ENCODE measurements at regions not wholly inside any gene's neighbourhood (a gene's known extent, or its start where the extent isn't known, plus 50 kb on each side); places are given as distances from the start of the nearest gene placed in this dataset.

- Histone ChIP-seq H3K4me3 (replicated peaks in 1 of 3; ENCODE audit: insufficient read depth in 1 of 3, low read depth in 1 of 3, low read length in 3 of 3) (no peak overlapping the region), H3K4me1 (ENCODE audit: control insufficient read depth, extremely low read depth, insufficient read depth, low read length) (no peaks in the 10 kb centered on the region), H3K36me3 (ENCODE audit: control insufficient read depth in 2 of 2, extremely low read depth in 1 of 2, insufficient read depth in 2 of 2, low read length in 2 of 2) (no peaks in the 10 kb centered on the region), H4K20me1 (replicated peaks; ENCODE audit: control insufficient read depth, extremely low read depth, insufficient read depth, low read length) (no peaks in the 10 kb centered on the region), H3K79me2 (ENCODE audit: control insufficient read depth, insufficient read depth, low read length) (no peaks in the 10 kb centered on the region), H3K4me2 (ENCODE audit: insufficient read depth, low read length) (no peak overlapping the region), H3K9me1 (replicated peaks; ENCODE audit: control insufficient read depth, extremely low read depth, insufficient read depth, low read length) (no peaks in the 10 kb centered on the region), H3K9me3 (replicated peaks; ENCODE audit: control insufficient read depth, insufficient read depth, low read length) (no peaks in the 10 kb centered on the region), H2AFZ (ENCODE audit: low read depth, low read length) (no peak overlapping the region), H3K9ac (replicated peaks; ENCODE audit: extremely low read depth, insufficient read depth, low read length) (no peak overlapping the region), H3K27ac (ENCODE audit: insufficient read depth, low read depth, low read length) (no peak overlapping the region), H3K27me3 (ENCODE audit: control insufficient read depth in 2 of 2, insufficient read depth in 2 of 2, low read length in 2 of 2) (peaks cover 17 to 18% of the 10 kb centered on the region in 2 experiments)
- dilution Hi-C loops (cut with MboI; ENCODE audit: extremely low pct_ligation_motif_present, low sequenced_read_pairs) (no loop called here), intact Hi-C loops (cut with micrococcal nuclease) (loop anchor here (1.0 to 10.0 kb wide), 6 partner anchors 31 to 581 kb away; no protein-coding TSS in a partner anchor)
- BruUV-seq (replicated peaks): no TSS peak
- ChIA-PET POLR2A (no interaction called here), CTCF (interaction anchor here (0.7 to 6.5 kb wide), 11 partner anchors 10 to 587 kb away, joined by 3 to 49 read pairs (median 5); no protein-coding TSS in a partner anchor)
- TF ChIP-seq JUN (IDR thresholded peaks at IDR 0.05; ENCODE audit: borderline replicate concordance, insufficient read depth, insufficient read length, low read depth) (no peak), CTCF (IDR thresholded peaks at IDR 0.05; ENCODE audit: extremely low read depth in 1 of 2, insufficient read depth in 1 of 2, low read depth in 1 of 2, low read length in 2 of 2) (peak; percentile 20 to 26)
- DNase-seq (ENCODE audit: low read depth, low spot score) (peak; percentile 44), FAIRE-seq (peak; percentile 79)
These were observed 100.8 kb upstream of the ATP5MC3 start for GRCh38 chr2:175282300-175282699.

- Histone ChIP-seq H3K4me1 (ENCODE audit: control insufficient read depth, extremely low read depth, insufficient read depth, low read length) (no peaks in the 10 kb centered on the region), H3K27me3 (ENCODE audit: control insufficient read depth in 2 of 2, insufficient read depth in 2 of 2, low read length in 2 of 2) (peaks cover 2 to 5% of the 10 kb centered on the region in 2 experiments), H3K4me3 (replicated peaks in 1 of 3; ENCODE audit: insufficient read depth in 1 of 3, low read depth in 1 of 3, low read length in 3 of 3) (no peak overlapping the region), H4K20me1 (replicated peaks; ENCODE audit: control insufficient read depth, extremely low read depth, insufficient read depth, low read length) (no peaks in the 10 kb centered on the region), H3K9ac (replicated peaks; ENCODE audit: extremely low read depth, insufficient read depth, low read length) (no peak overlapping the region), H3K9me3 (replicated peaks; ENCODE audit: control insufficient read depth, insufficient read depth, low read length) (no peaks in the 10 kb centered on the region), H3K9me1 (replicated peaks; ENCODE audit: control insufficient read depth, extremely low read depth, insufficient read depth, low read length) (no peaks in the 10 kb centered on the region), H3K4me2 (ENCODE audit: insufficient read depth, low read length) (no peak overlapping the region), H3K36me3 (ENCODE audit: control insufficient read depth in 2 of 2, extremely low read depth in 1 of 2, insufficient read depth in 2 of 2, low read length in 2 of 2) (no peaks in the 10 kb centered on the region), H3K79me2 (ENCODE audit: control insufficient read depth, insufficient read depth, low read length) (no peaks in the 10 kb centered on the region), H3K27ac (ENCODE audit: insufficient read depth, low read depth, low read length) (no peak overlapping the region), H2AFZ (ENCODE audit: low read depth, low read length) (no peak overlapping the region)
- TF ChIP-seq, protein P1, sequence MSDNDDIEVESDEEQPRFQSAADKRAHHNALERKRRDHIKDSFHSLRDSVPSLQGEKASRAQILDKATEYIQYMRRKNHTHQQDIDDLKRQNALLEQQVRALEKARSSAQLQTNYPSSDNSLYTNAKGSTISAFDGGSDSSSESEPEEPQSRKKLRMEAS (IDR thresholded peaks at IDR 0.05; ENCODE audit: insufficient read depth, insufficient read length): no peak
- no peak for TF ChIP-seq EZH2 (IDR thresholded peaks at IDR 0.05; ENCODE audit: borderline replicate concordance, low read depth, low read length, severe bottlenecking)
- TF ChIP-seq JUN (IDR thresholded peaks at IDR 0.05; ENCODE audit: borderline replicate concordance, insufficient read depth, insufficient read length, low read depth): no peak
- TF ChIP-seq MYC (IDR thresholded peaks at IDR 0.05; ENCODE audit: low read depth, low read length): no peak
- TF ChIP-seq POLR2A (IDR thresholded peaks at IDR 0.05; ENCODE audit: low read depth, low read length): no peak
- DNase-seq (ENCODE audit: low read depth, low spot score) (no peak), FAIRE-seq (no peak)
- dilution Hi-C loops (cut with MboI; ENCODE audit: extremely low pct_ligation_motif_present, low sequenced_read_pairs): no loop called here
- ChIA-PET POLR2A (no interaction called here), CTCF (interaction anchor here (0.6 to 4.5 kb wide), 2 partner anchors 26 to 240 kb away, joined by 3 to 30 read pairs; no protein-coding TSS in a partner anchor)
- BruUV-seq (replicated peaks): no TSS peak
- intact Hi-C loops (cut with micrococcal nuclease): no loop called here
These were observed 96.3 kb upstream of the ATP5MC3 start for GRCh38 chr2:175277772-175278171.

Measured in endothelial cell of umbilical vein (primary cell).